ENCODE measurements at regions not wholly inside any gene's neighbourhood (a gene's known extent, or its start where the extent isn't known, plus 50 kb on each side); places are given as distances from the start of the nearest gene placed in this dataset.

DNA sequence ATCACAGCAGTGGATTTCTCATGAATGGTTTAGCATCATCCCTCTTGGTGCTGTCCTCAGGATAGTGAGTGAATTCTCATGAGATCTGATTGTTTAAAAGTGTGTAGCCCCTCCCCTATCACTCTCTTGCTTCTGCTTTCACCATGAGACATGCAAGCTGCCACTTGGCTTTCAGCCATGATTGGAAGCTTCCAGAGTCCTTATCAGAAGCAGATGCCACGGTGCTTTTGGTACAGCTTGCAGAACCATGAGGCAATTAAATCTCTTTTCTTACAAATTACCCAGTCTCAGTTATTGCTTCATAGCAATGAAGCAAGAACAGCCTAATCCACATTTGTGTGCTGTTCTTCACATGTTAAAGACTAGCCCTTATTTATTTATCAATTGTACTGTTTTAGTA, 495.2 kb upstream of the EPHA6 start:
- in situ Hi-C loops (cut with HindIII; ENCODE audit: low pct_unique_long_range_greater_than_20kb, low sequenced_read_pairs): no loop called here
- no peak overlapping the region for H3K4me3 ChIP-seq (ENCODE audit: low read depth in 2 of 2, low read length in 2 of 2)
- DNase-seq (ENCODE audit: low read depth, low spot score) (no peak), ATAC-seq (no peak)
- ChIA-PET CTCF (no interaction called here), POLR2A (no interaction called here)
- H3K27ac ChIP-seq (ENCODE audit: low read length): no peak overlapping the region
- H3K36me3 ChIP-seq (ENCODE audit: control insufficient read depth, insufficient read depth, low read length): no peaks in the 10 kb centered on the region
- no peaks in the 10 kb centered on the region for H3K4me1 ChIP-seq (ENCODE audit: control insufficient read depth, insufficient read depth, low read length)
- no peak for TF ChIP-seq CTCF (IDR thresholded peaks at IDR 0.05)
- TF ChIP-seq TCF7L2 (IDR thresholded peaks at IDR 0.05; ENCODE audit: low read depth, low read length): no peak
- no peak for TF ChIP-seq POLR2AphosphoS5 (IDR thresholded peaks at IDR 0.05; ENCODE audit: low read depth, low read length)
- no peak for TF ChIP-seq SIN3A (IDR thresholded peaks at IDR 0.05; ENCODE audit: borderline replicate concordance, insufficient read depth, low read depth, low read length)
- TF ChIP-seq, protein P1, sequence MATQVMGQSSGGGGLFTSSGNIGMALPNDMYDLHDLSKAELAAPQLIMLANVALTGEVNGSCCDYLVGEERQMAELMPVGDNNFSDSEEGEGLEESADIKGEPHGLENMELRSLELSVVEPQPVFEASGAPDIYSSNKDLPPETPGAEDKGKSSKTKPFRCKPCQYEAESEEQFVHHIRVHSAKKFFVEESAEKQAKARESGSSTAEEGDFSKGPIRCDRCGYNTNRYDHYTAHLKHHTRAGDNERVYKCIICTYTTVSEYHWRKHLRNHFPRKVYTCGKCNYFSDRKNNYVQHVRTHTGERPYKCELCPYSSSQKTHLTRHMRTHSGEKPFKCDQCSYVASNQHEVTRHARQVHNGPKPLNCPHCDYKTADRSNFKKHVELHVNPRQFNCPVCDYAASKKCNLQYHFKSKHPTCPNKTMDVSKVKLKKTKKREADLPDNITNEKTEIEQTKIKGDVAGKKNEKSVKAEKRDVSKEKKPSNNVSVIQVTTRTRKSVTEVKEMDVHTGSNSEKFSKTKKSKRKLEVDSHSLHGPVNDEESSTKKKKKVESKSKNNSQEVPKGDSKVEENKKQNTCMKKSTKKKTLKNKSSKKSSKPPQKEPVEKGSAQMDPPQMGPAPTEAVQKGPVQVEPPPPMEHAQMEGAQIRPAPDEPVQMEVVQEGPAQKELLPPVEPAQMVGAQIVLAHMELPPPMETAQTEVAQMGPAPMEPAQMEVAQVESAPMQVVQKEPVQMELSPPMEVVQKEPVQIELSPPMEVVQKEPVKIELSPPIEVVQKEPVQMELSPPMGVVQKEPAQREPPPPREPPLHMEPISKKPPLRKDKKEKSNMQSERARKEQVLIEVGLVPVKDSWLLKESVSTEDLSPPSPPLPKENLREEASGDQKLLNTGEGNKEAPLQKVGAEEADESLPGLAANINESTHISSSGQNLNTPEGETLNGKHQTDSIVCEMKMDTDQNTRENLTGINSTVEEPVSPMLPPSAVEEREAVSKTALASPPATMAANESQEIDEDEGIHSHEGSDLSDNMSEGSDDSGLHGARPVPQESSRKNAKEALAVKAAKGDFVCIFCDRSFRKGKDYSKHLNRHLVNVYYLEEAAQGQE (IDR thresholded peaks at IDR 0.05; ENCODE audit: insufficient read depth in 1 of 2, low read depth in 2 of 2, low read length in 1 of 2): no peak
- no TSS peak for BruUV-seq (replicated peaks)
- H3K9me3 ChIP-seq (ENCODE audit: control insufficient read depth, insufficient read depth, low read depth, low read length): no peaks in the 10 kb centered on the region
- intact Hi-C loops (cut with micrococcal nuclease; ENCODE audit: unreplicated experiment): no loop called here
- no peaks in the 10 kb centered on the region for H3K27me3 ChIP-seq (ENCODE audit: control insufficient read depth, insufficient read depth, low read length)

GRCh38 chr3:96324087-96324486, 490.3 kb upstream of the EPHA6 start:
- BruUV-seq (replicated peaks): no TSS peak
- ATAC-seq (no peak), DNase-seq (ENCODE audit: low read depth, low spot score) (no peak)
- intact Hi-C loops (cut with micrococcal nuclease; ENCODE audit: unreplicated experiment): no loop called here
- no peaks in the 10 kb centered on the region for H3K27me3 ChIP-seq (ENCODE audit: control insufficient read depth, insufficient read depth, low read length)
- TF ChIP-seq CTCF (IDR thresholded peaks at IDR 0.05): no peak
- ChIA-PET CTCF (no interaction called here), POLR2A (no interaction called here)
- no peaks in the 10 kb centered on the region for H3K9me3 ChIP-seq (ENCODE audit: control insufficient read depth, insufficient read depth, low read depth, low read length)
- H3K4me3 ChIP-seq (ENCODE audit: low read depth in 2 of 2, low read length in 2 of 2): no peak overlapping the region
- H3K27ac ChIP-seq (ENCODE audit: low read length): no peak overlapping the region
- H3K4me1 ChIP-seq (ENCODE audit: control insufficient read depth, insufficient read depth, low read length): no peaks in the 10 kb centered on the region
- in situ Hi-C loops (cut with HindIII; ENCODE audit: low pct_unique_long_range_greater_than_20kb, low sequenced_read_pairs): no loop called here
- H3K36me3 ChIP-seq (ENCODE audit: control insufficient read depth, insufficient read depth, low read length): no peaks in the 10 kb centered on the region

DNA sequence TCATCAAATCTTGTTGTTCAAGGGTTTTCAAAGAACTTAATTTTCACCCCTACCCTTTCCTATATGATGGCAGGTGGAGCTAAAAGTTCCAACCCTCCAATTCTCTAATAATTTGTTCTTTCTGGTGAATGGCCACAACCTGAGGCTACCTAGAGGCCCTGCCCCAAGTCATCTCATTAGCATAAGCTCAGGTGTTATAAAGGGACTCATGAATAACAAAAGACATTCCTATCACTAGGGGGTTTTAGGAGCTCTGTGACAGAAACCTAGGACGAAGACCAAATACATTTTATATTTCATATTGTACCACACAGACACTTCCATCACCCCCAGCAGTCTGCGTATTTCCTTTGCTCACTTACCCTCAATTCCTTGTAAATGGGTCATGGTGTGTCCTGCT, 483.6 kb upstream of the EPHA6 start:
- no peak overlapping the region for H3K4me3 ChIP-seq (ENCODE audit: low read depth in 2 of 2, low read length in 2 of 2)
- ChIA-PET POLR2A (no interaction called here), CTCF (interaction anchor here (0.5 kb wide), 1 partner anchor 1118 kb away, joined by 8 read pairs; no protein-coding TSS in a partner anchor)
- ATAC-seq (no peak), DNase-seq (ENCODE audit: low read depth, low spot score) (no peak)
- H3K4me1 ChIP-seq (ENCODE audit: control insufficient read depth, insufficient read depth, low read length): no peaks in the 10 kb centered on the region
- intact Hi-C loops (cut with micrococcal nuclease; ENCODE audit: unreplicated experiment) (no loop called here), in situ Hi-C loops (cut with HindIII; ENCODE audit: low pct_unique_long_range_greater_than_20kb, low sequenced_read_pairs) (no loop called here)
- TF ChIP-seq CTCF (IDR thresholded peaks at IDR 0.05) (no peak), TCF7L2 (IDR thresholded peaks at IDR 0.05; ENCODE audit: low read depth, low read length) (no peak), SIN3A (IDR thresholded peaks at IDR 0.05; ENCODE audit: borderline replicate concordance, insufficient read depth, low read depth, low read length) (no peak), POLR2AphosphoS5 (IDR thresholded peaks at IDR 0.05; ENCODE audit: low read depth, low read length) (no peak)
- TF ChIP-seq, protein P1 (IDR thresholded peaks at IDR 0.05; ENCODE audit: insufficient read depth in 1 of 2, low read depth in 2 of 2, low read length in 1 of 2): no peak
- no peaks in the 10 kb centered on the region for H3K9me3 ChIP-seq (ENCODE audit: control insufficient read depth, insufficient read depth, low read depth, low read length)
- H3K36me3 ChIP-seq (ENCODE audit: control insufficient read depth, insufficient read depth, low read length): no peaks in the 10 kb centered on the region
- BruUV-seq (replicated peaks): no TSS peak
- H3K27me3 ChIP-seq (ENCODE audit: control insufficient read depth, insufficient read depth, low read length): no peaks in the 10 kb centered on the region
- no peak overlapping the region for H3K27ac ChIP-seq (ENCODE audit: low read length)
